ENCODE measurements at regions not wholly inside any gene's neighbourhood (a gene's known extent, or its start where the extent isn't known, plus 50 kb on each side); places are given as distances from the start of the nearest gene placed in this dataset.

DNA sequence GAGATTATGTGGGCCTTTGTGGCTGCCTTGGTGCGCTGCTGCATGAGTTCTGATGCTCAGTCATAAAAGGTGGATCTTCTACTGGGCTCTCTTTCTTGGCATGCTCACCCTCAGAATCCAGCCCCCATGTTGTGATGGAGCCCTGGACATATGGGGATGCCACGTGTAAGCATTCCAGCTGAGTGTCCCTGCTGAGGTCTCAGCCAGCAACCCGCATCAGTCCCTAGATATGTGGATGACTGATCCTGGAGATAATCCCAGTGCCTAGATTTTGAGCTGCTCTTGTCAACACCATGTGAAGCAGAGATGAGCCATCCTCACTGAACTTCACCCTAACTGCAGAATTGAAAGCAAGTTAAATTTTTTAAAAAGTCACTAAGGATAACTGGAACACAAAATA, 390.1 kb downstream of the DMRT2 start:
- Mint-ChIP-seq H3K27ac (no peak overlapping the region), H3K4me1 (no peaks in the 10 kb centered on the region), H3K9me3 (no peaks in the 10 kb centered on the region), H3K27me3 (no peaks in the 10 kb centered on the region), H3K4me3 (no peak overlapping the region)
- DNase-seq (no peak), ATAC-seq (no peak)

DNA sequence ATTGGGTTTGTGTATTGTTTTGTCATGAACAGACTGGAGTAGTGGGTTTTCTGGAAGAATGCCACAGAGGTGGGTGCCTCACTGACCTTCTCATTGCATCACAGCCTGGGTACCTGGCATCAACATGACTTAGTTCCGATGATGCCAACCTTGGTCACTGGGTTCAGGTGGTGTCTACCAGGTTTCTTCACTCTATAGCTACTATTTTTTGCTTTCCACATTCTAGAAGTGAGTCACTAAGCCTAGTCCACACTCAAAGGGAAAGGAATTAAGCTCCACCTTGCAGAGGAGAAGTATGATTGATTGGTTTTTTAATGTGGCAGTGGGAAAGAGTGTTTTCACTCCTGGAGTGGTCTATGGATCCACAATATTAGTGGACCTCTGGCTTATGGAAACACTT, 391.9 kb downstream of the DMRT2 start:
- no peaks in the 10 kb centered on the region for H3K27me3 Mint-ChIP-seq
- no peaks in the 10 kb centered on the region for H3K9me3 Mint-ChIP-seq
- H3K4me1 Mint-ChIP-seq, result no peaks in the 10 kb centered on the region
- H3K4me3 Mint-ChIP-seq, result no peak overlapping the region
- DNase-seq (no peak), ATAC-seq (no peak)
- H3K27ac Mint-ChIP-seq, result no peak overlapping the region

DNA sequence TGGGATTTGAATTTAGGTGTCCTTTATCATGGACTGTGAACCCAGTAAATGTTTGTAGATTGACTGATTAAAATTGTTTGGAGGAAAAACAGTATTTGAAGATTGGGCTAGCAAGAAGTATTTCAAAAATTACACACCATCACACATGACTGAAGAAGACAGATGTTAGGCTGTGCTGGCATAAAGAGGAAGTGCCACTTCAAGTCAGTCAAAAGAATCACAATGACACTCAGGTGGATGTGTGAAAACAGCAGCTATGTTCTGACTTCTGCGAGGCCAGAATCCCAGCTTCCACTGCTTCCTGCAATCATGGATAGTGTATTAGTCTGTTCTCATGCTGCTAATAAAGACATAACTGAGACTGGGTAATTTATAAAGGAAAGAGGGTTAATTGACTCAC, 393.3 kb downstream of the DMRT2 start:
- H3K4me1 Mint-ChIP-seq, result no peaks in the 10 kb centered on the region
- DNase-seq (no peak), ATAC-seq (no peak)
- no peak overlapping the region for H3K27ac Mint-ChIP-seq
- H3K4me3 Mint-ChIP-seq, result no peak overlapping the region
- no peaks in the 10 kb centered on the region for H3K9me3 Mint-ChIP-seq
- no peaks in the 10 kb centered on the region for H3K27me3 Mint-ChIP-seq

DNA sequence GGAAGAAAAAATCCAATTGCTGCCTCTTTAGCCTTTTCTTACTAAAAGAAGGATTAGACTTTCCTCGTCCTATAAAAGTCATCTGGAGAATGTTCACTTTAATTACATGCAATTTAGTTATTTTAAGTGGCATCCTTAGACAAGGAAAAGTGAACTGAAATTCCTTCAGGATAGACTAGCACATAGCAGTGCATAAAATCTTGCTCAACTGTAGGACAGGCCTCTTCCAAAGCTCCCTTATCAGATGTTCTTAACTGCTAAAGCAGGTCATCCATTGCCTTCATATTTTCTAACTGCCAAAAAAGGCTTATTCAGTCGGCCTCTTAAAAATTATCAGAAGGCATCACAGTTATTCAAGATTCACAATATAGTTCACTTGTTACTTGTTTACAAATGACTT, 396.5 kb downstream of the DMRT2 start:
- no peaks in the 10 kb centered on the region for H3K4me1 Mint-ChIP-seq
- H3K27me3 Mint-ChIP-seq, result no peaks in the 10 kb centered on the region
- no peak for DNase-seq
- no peak overlapping the region for H3K4me3 Mint-ChIP-seq
- ATAC-seq, result no peak
- H3K9me3 Mint-ChIP-seq, result no peaks in the 10 kb centered on the region
- no peak overlapping the region for H3K27ac Mint-ChIP-seq

DNA sequence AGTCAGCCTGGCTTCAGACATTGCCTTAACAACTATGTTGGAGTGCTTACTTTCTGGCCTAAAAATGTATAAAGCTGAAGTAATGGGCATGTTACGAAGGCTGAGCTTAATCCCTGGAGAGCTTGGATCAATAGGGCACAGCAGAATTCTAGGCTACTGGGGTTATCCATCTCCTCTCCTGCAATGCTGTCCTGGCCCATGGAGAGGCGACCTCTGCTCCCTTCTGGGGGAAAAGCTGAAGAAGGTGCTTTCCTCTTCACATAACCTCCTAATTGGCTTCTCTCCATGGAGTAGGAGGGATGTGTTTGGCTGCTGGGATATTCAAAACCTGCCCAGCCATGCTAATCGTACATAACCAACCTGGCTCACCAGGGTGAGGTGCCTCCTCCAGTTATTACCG, 403.5 kb downstream of the DMRT2 start:
- Mint-ChIP-seq H3K27me3 (peaks cover 11% of the 10 kb centered on the region), H3K4me1 (no peaks in the 10 kb centered on the region), H3K27ac (no peak overlapping the region), H3K9me3 (no peaks in the 10 kb centered on the region), H3K4me3 (no peak overlapping the region)
- no peak for DNase-seq
- ATAC-seq, result no peak

DNA sequence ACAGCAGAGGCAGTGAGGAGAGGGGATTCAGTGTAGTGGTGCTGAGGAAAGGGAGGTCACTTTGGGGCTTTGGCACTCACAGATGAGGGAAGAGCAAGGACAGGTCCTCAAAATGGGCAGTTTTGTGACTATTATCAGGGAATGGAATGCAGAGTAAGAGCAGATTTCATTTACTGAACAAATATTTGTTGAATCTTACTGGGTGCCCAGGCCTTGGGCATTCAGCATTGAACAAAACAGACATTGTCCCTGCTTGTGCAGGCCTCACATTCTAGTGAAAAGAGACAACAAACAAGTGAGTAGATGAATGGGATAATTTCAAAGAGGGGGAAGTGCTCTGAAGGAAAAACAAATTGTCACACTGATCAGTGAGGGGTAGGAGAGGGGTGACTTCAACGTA, 404.1 kb downstream of the DMRT2 start:
- Mint-ChIP-seq H3K9me3 (no peaks in the 10 kb centered on the region), H3K4me3 (no peak overlapping the region), H3K27me3 (peaks cover 11% of the 10 kb centered on the region), H3K4me1 (no peaks in the 10 kb centered on the region), H3K27ac (no peak overlapping the region)
- DNase-seq (no peak), ATAC-seq (no peak)

DNA sequence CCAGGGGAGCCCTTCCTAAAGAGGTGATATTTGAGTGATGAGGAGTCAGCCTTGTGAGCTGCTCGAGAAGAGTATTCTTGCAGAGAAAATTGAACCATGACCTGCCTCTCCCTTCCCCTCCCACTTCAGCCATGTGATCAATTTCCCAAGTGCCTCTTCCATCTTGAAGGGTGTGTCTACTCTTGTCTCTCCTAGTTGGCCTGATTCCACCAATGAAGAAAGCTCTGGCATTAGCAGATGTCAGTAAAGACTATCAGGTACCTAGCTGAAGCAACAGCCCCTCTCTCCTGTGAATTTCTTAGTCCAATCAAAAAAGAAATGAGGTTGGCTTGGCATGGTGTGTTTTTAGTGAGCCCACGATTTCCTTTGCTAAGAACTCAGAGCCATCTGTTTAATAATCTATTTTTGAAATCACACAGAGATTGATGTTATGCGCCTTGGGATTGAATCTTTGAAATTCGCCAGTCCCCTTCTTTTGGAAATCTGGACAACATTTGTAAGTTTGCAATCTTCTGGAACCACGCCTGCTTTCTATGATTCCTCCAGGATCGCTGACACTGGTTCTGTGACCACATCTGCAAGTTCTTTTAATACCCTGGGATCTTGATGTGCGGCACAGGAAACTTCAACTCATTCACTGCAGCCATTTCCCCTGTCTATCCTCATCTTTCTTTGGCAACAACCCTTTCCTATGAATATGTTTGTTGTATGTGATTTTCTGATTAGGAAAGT, 404.6 kb downstream of the DMRT2 start:
- no peak for DNase-seq
- no peak for ATAC-seq
- H3K4me3 Mint-ChIP-seq, result no peak overlapping the region
- peaks cover 11% of the 10 kb centered on the region for H3K27me3 Mint-ChIP-seq
- no peaks in the 10 kb centered on the region for H3K4me1 Mint-ChIP-seq
- no peak overlapping the region for H3K27ac Mint-ChIP-seq
- H3K9me3 Mint-ChIP-seq, result no peaks in the 10 kb centered on the region

DNA sequence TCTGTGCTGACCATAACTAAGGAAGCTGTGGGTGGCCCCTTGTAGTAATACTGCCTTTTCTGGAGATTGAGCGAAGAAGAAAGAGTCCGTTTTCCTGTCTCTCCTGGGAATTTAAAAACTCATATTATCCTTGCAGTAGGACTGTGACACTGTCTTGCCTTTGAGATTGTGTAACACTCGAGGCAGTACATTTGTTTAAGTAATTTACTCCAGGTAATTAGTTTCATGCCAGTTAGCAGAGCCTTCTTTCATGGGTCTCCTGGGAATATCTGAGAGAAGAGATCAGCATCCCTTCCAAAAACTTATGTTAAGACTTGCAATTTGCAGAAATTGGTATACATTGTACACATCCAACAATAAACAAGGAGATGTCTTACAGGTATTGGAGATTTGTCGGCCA, 405.6 kb downstream of the DMRT2 start:
- H3K27ac Mint-ChIP-seq, result no peak overlapping the region
- ATAC-seq, result no peak
- H3K9me3 Mint-ChIP-seq, result no peaks in the 10 kb centered on the region

DNA sequence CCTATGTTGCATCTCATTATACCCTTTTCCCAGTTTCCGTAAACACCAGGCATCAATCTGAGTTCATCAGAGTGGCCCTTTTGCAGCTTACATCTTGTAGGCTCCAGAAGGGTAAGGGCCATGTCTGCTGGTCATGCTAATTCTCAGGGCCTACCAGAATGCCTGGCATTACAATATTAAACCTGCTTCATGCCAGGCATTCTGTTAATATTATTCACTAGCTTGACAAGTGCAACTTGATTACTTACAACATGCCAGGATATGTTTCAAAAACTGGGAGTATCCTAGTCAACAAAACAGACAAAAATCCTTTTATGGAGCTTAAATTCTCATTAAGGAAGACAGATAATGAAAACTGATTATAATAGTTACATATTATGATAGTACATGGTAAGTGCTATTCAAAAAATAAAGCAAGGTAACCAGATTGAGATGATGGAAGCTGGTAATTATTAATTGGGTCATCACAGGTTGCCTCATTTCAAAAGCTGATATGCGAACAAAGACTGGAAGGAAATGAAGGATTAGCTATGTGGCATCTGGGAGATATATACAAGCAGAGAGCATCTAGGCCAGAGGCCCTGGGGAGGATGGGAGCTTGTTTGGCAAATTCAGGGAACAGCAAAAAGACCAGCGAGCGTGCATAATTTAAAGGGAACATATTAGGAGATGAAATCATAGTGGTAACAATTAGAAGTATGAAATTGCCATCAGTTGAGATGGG, 406.3 kb downstream of the DMRT2 start:
- DNase-seq (no peak), ATAC-seq (no peak)
- no peak overlapping the region for H3K27ac Mint-ChIP-seq
- H3K9me3 Mint-ChIP-seq, result no peaks in the 10 kb centered on the region
- H3K4me1 Mint-ChIP-seq, result no peaks in the 10 kb centered on the region
- no peak overlapping the region for H3K4me3 Mint-ChIP-seq
- H3K27me3 Mint-ChIP-seq, result peaks cover 11% of the 10 kb centered on the region

More for the DNA sequence above, 405.6 kb downstream of the DMRT2 start:
- Mint-ChIP-seq H3K4me1 (no peaks in the 10 kb centered on the region), H3K4me3 (no peak overlapping the region), H3K27me3 (peaks cover 11% of the 10 kb centered on the region)
- DNase-seq, result no peak

DNA sequence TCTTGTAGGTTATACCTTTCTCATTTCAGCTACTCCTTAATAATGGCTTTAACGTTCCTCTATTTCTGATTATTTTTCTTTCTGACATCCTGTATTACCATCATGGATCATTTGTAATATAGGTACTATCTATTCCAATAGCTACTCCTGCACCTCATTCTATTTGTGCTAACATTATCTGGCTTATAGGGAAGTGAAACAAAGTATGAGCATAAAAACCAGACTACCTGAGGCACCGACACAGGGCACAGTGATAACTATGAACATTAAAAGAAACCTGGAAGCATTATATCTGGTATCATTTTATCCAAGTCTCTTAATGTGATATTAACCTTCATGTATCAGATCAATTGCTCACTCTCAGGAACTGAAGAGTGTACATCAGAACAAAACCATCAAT, 407.3 kb downstream of the DMRT2 start:
- H3K4me3 Mint-ChIP-seq, result no peak overlapping the region
- peaks cover 11% of the 10 kb centered on the region for H3K27me3 Mint-ChIP-seq
- no peak overlapping the region for H3K27ac Mint-ChIP-seq
- no peaks in the 10 kb centered on the region for H3K4me1 Mint-ChIP-seq
- no peaks in the 10 kb centered on the region for H3K9me3 Mint-ChIP-seq
- ATAC-seq (no peak), DNase-seq (no peak)

DNA sequence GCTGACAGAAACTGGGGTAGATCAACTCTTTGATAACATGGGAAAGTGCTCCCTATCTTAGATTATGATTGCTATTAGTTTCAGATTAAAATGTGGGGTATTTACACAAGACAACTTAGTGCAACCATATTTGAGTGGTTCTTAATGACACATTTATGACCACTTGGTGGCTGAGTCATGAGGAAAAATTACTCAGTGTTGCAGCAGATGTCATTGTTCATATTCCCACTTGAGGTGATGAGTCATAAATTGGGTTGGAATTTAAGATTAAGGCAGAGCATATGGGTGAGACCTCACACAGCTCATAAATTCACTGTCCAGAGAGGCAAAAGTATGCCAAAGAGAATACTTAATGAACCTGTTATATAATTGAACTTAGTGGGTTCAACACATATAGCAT, 408.3 kb downstream of the DMRT2 start:
- H3K27ac Mint-ChIP-seq, result no peak overlapping the region
- DNase-seq (no peak), ATAC-seq (peak; percentile 60)
- H3K4me3 Mint-ChIP-seq, result no peak overlapping the region
- peaks cover 11% of the 10 kb centered on the region for H3K27me3 Mint-ChIP-seq
- H3K4me1 Mint-ChIP-seq, result no peaks in the 10 kb centered on the region
- no peaks in the 10 kb centered on the region for H3K9me3 Mint-ChIP-seq

DNA sequence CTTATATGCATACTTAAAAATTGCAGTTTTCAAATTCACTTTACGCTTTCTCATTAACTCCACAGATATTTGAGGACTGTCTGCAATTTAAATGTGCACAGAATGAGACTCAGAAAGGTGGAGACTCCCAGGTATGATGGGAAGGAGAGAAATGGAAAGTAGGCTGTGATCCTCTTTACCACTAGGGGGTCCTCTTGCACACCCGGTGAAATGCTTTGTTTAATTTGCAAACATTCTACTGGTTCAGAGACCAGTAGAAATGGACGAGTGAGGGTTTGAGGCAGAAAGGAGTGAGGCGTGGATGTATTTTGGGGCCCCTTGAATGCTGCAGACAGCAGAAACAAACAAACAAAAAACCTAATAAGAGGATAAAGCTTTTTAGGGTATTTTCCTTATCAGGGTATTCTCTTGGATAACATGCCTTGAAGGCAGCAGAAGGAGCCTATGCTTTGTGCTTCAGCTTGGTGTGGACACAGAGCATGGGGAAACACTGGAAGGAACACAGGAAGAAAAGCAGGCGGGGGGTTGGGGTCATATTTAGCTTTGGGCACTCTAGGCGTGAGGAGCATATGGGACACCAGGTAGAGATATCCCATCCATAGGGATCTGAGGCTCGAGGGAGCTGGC, 410.1 kb downstream of the DMRT2 start:
- H3K4me1 Mint-ChIP-seq, result no peaks in the 10 kb centered on the region
- peaks cover 11% of the 10 kb centered on the region for H3K27me3 Mint-ChIP-seq
- no peak overlapping the region for H3K4me3 Mint-ChIP-seq
- H3K27ac Mint-ChIP-seq, result peak overlapping the region in 1 of 2 donors; percentile 9
- H3K9me3 Mint-ChIP-seq, result no peaks in the 10 kb centered on the region
- no peak for DNase-seq
- ATAC-seq, result no peak

DNA sequence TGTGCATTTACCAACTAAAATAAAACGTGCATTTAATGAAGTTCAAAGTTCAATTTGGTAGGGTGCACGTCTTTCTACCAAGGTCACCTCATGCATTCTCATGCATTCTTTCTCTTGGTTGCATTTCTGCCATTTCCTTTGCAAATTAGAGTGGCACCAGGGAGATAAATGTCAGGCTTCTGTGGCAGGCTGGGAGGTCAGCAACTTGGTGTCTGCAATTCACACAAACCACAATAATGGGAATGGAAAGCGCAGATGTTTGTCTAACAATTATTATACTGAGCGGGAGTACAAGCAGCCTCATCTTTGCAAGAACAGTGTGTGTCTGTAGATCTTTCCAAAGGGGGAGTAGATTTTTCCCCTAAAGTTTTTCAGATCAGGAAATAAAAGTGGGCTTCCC, 411.7 kb downstream of the DMRT2 start:
- ATAC-seq, result no peak

DNA sequence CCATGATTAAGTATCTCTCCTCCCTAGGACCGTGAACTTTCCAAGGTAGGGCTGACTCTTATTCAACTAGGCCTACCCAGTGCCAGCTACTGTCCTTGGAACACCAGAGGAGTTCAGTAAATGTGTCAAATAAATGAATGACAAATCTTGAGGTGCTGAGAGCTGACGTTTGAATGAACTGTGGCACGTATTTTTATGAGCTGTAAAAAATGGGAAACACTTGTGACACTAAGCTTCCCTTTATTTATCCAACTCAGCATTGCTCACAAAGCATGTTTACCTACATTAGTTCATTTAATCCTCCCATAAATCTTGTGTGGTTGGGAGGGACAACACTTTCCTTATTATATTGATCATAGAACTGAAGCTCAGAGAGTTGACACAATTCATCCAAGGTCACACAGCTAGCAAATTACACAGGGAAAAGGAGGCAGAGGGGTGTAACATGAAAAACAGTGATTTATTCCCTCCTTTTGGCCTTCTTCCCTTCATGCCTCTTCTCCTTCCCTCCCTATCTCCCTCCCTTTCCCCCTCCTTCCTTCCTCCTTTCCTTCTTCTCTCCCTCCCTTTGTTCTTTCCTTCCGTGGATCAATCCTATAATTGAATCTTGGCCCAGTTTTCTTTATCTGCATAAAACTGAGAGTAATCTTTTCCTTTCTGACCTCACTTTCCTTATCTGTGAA, 412.6 kb downstream of the DMRT2 start:
- DNase-seq (no peak), ATAC-seq (no peak)
- H3K4me3 Mint-ChIP-seq, result no peak overlapping the region
- peak overlapping the region in 1 of 2 donors; percentile 77 for H3K27ac Mint-ChIP-seq
- H3K27me3 Mint-ChIP-seq, result no peaks in the 10 kb centered on the region
- H3K9me3 Mint-ChIP-seq, result no peaks in the 10 kb centered on the region
- no peaks in the 10 kb centered on the region for H3K4me1 Mint-ChIP-seq

More for the DNA sequence above, 411.7 kb downstream of the DMRT2 start:
- H3K27ac Mint-ChIP-seq, result no peak overlapping the region
- DNase-seq, result no peak
- H3K4me1 Mint-ChIP-seq, result no peaks in the 10 kb centered on the region
- no peaks in the 10 kb centered on the region for H3K9me3 Mint-ChIP-seq
- H3K27me3 Mint-ChIP-seq, result peaks cover 7% of the 10 kb centered on the region
- no peak overlapping the region for H3K4me3 Mint-ChIP-seq

DNA sequence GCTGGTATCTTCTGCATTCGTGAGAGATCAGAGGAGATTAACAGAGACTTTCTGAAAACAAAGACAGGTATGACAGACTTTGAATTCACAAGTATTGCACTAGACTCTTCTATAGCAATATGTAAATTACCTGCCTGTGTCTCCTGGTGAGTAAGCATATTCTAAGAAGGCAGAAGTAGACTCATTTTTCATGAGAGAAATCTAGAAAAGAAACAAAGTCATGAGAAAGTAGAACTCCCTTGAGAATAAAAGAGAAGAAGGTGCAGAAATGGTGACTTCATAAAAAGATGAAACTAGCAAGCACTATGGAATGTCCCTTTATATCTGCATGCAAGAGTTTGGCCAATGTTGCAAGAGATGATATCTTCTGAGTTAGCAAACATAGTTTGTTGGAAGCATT, 419.8 kb downstream of the DMRT2 start:
- Mint-ChIP-seq H3K9me3 (peaks cover 0 to 7% of the 10 kb centered on the region in 2 donors), H3K4me3 (no peak overlapping the region), H3K4me1 (no peaks in the 10 kb centered on the region), H3K27ac (no peak overlapping the region), H3K27me3 (no peaks in the 10 kb centered on the region)
- ATAC-seq, result no peak
- no peak for DNase-seq
